Nephron (organoid): ENCODE measurements at regions not wholly inside any gene's neighbourhood (a gene's known extent, or its start where the extent isn't known, plus 50 kb on each side); places are given as distances from the start of the nearest gene placed in this dataset.

Experiments
- H3K27ac Mint-ChIP-seq, 3 experiments: 2 replicates each; pipeline ENCODE4 v1.8.0; 2020; ENCODE audit warnings: mixed read lengths in 3 of 3, mild to moderate bottlenecking in 2 of 3, moderate library complexity in 1 of 3
- H3K27me3 Mint-ChIP-seq: 2 replicates; pipeline ENCODE4 v1.8.0; 2021; ENCODE audit warnings: low read depth, mild to moderate bottlenecking, moderate library complexity, mixed read lengths
- H3K36me3 Mint-ChIP-seq: 2 replicates; pipeline ENCODE4 v1.8.0; 2020; ENCODE audit warnings: low read depth, mixed read lengths
- H3K4me1 Mint-ChIP-seq: 2 replicates; pipeline ENCODE4 v1.8.0; 2020; ENCODE audit warnings: mixed read lengths
- H3K4me3 Mint-ChIP-seq, 3 experiments: 2 replicates each; pipeline ENCODE4 v1.8.0; 2020; ENCODE audit warnings: mild to moderate bottlenecking in 3 of 3, mixed read lengths in 3 of 3, moderate library complexity in 2 of 3
- H3K9me3 Mint-ChIP-seq: 2 replicates; pipeline ENCODE4 v1.8.0; 2020; ENCODE audit warnings: mixed read lengths
- CTCF ChIP-seq, 3 experiments: fragments of 200-600 bp; sonication (generic); IDR thresholded peaks; one replicate each; pipeline ENCODE4 v1.5.0; 2021; ENCODE audit warnings: antibody characterized with exemption in 3 of 3; ENCODE audit not compliant: unreplicated experiment in 3 of 3

GRCh38 chr11:82606738-82607137, 126.9 kb downstream of the FAM181B start:
- no peaks in the 10 kb centered on the region for H3K4me1 Mint-ChIP-seq
- no peak for TF ChIP-seq CTCF (IDR thresholded peaks at IDR 0.05; ENCODE audit: unreplicated experiment in 3 of 3)
- peaks cover 8% of the 10 kb centered on the region for H3K27me3 Mint-ChIP-seq
- no peaks in the 10 kb centered on the region for H3K9me3 Mint-ChIP-seq
- H3K27ac Mint-ChIP-seq, result no peak overlapping the region
- no peaks in the 10 kb centered on the region for H3K36me3 Mint-ChIP-seq
- H3K4me3 Mint-ChIP-seq, result no peak overlapping the region

GRCh38 chr11:82601711-82602110, 132.0 kb downstream of the FAM181B start:
- no peak overlapping the region for H3K4me3 Mint-ChIP-seq
- peaks cover 8% of the 10 kb centered on the region for H3K27me3 Mint-ChIP-seq
- TF ChIP-seq CTCF (IDR thresholded peaks at IDR 0.05; ENCODE audit: unreplicated experiment in 3 of 3), result no peak
- H3K36me3 Mint-ChIP-seq, result no peaks in the 10 kb centered on the region
- no peak overlapping the region for H3K27ac Mint-ChIP-seq
- no peaks in the 10 kb centered on the region for H3K4me1 Mint-ChIP-seq
- no peaks in the 10 kb centered on the region for H3K9me3 Mint-ChIP-seq

- TF ChIP-seq CTCF (IDR thresholded peaks at IDR 0.05; ENCODE audit: unreplicated experiment in 3 of 3), result no peak
- H3K36me3 Mint-ChIP-seq, result no peaks in the 10 kb centered on the region
- no peak overlapping the region for H3K4me3 Mint-ChIP-seq
- H3K27ac Mint-ChIP-seq, result no peak overlapping the region
- no peaks in the 10 kb centered on the region for H3K9me3 Mint-ChIP-seq
- no peaks in the 10 kb centered on the region for H3K4me1 Mint-ChIP-seq
- H3K27me3 Mint-ChIP-seq, result peaks cover 8% of the 10 kb centered on the region
Measured at GRCh38 chr11:82599836-82600235, 133.8 kb downstream of the FAM181B start.

- no peaks in the 10 kb centered on the region for H3K4me1 Mint-ChIP-seq
- TF ChIP-seq CTCF (IDR thresholded peaks at IDR 0.05; ENCODE audit: unreplicated experiment in 3 of 3), result no peak
- no peak overlapping the region for H3K4me3 Mint-ChIP-seq
- H3K27me3 Mint-ChIP-seq, result no peaks in the 10 kb centered on the region
- no peaks in the 10 kb centered on the region for H3K36me3 Mint-ChIP-seq
- H3K27ac Mint-ChIP-seq, result no peak overlapping the region
- no peaks in the 10 kb centered on the region for H3K9me3 Mint-ChIP-seq
Measured at GRCh38 chr11:82586581-82586980, 147.1 kb downstream of the FAM181B start.

GRCh38 chr11:82577246-82577645, 156.4 kb downstream of the FAM181B start:
- H3K9me3 Mint-ChIP-seq, result no peaks in the 10 kb centered on the region
- no peaks in the 10 kb centered on the region for H3K36me3 Mint-ChIP-seq
- no peaks in the 10 kb centered on the region for H3K27me3 Mint-ChIP-seq
- no peaks in the 10 kb centered on the region for H3K4me1 Mint-ChIP-seq
- no peak overlapping the region for H3K27ac Mint-ChIP-seq
- TF ChIP-seq CTCF (IDR thresholded peaks at IDR 0.05; ENCODE audit: unreplicated experiment in 3 of 3), result no peak
- H3K4me3 Mint-ChIP-seq, result no peak overlapping the region

- no peak overlapping the region for H3K27ac Mint-ChIP-seq
- TF ChIP-seq CTCF (IDR thresholded peaks at IDR 0.05; ENCODE audit: unreplicated experiment in 3 of 3), result no peak
- no peak overlapping the region for H3K4me3 Mint-ChIP-seq
Measured at GRCh38 chr11:82560836-82561235, 172.8 kb downstream of the FAM181B start.

More at GRCh38 chr11:82560836-82561235, 172.8 kb downstream of the FAM181B start:
- Mint-ChIP-seq H3K27me3 (no peaks in the 10 kb centered on the region), H3K9me3 (no peaks in the 10 kb centered on the region), H3K4me1 (peaks cover 3% of the 10 kb centered on the region), H3K36me3 (no peaks in the 10 kb centered on the region)
